ENCODE measurements at regions not wholly inside any gene's neighbourhood (a gene's known extent, or its start where the extent isn't known, plus 50 kb on each side); places are given as distances from the start of the nearest gene placed in this dataset.

GRCh38 chr2:3000968-3001367, 376.6 kb downstream of the EIPR1 start:
- ATAC-seq (replicated peaks) = no peak
- H3K4me1 Mint-ChIP-seq = no peaks in the 10 kb centered on the region
- H3K27ac Mint-ChIP-seq = no peak overlapping the region
- no peak overlapping the region for H3K4me3 Mint-ChIP-seq
- H3K9me3 Mint-ChIP-seq = no peaks in the 10 kb centered on the region
- no peaks in the 10 kb centered on the region for H3K36me3 Mint-ChIP-seq (ENCODE audit: low read depth)
- H3K27me3 Mint-ChIP-seq = peaks cover 13% of the 10 kb centered on the region

DNA sequence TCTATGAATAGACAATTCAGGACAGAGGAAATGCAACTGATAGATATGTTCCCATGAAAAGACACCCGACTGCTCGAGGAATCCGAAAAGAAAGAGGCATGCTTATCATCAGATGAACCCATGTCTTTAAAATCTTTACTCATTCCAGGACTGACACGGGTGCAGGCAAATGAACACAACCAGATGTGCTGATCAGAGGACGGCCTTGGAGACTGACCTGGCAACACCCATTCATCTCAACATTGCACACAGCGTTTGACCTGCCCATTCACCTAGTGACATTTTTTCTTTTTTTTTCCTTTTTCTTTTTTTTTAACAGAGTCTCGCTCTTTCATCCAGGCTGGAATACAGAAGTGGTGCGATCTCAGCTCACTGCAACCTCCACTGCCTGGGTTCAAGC, 377.5 kb downstream of the EIPR1 start:
- no peak for ATAC-seq (replicated peaks)
- Mint-ChIP-seq H3K27ac (no peak overlapping the region), H3K36me3 (ENCODE audit: low read depth) (no peaks in the 10 kb centered on the region), H3K9me3 (no peaks in the 10 kb centered on the region), H3K4me3 (no peak overlapping the region), H3K4me1 (no peaks in the 10 kb centered on the region), H3K27me3 (peaks cover 10% of the 10 kb centered on the region)

DNA sequence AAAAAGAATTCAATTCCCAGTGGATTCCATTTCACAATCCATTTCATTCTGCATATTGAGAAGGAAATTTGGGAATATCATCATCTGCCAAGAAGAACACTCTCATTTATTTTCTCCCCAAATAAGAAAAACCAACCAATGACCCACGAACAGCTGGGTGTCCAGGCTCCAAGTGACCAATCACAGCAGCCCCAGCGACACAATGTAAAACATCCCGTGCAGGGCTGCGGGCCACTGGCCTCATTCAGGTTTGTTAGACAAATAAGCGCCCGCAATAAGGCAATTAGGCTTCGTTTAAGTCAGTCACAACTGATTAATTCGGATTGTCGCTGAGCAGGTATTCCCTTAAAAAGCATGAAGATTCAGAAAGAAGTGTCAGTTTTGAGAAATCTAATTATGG, 378.6 kb downstream of the EIPR1 start:
- Mint-ChIP-seq H3K9me3 (no peaks in the 10 kb centered on the region), H3K36me3 (ENCODE audit: low read depth) (no peaks in the 10 kb centered on the region), H3K27ac (no peak overlapping the region), H3K27me3 (peaks cover 8% of the 10 kb centered on the region), H3K4me1 (no peaks in the 10 kb centered on the region), H3K4me3 (no peak overlapping the region)
- no peak for ATAC-seq (replicated peaks)

DNA sequence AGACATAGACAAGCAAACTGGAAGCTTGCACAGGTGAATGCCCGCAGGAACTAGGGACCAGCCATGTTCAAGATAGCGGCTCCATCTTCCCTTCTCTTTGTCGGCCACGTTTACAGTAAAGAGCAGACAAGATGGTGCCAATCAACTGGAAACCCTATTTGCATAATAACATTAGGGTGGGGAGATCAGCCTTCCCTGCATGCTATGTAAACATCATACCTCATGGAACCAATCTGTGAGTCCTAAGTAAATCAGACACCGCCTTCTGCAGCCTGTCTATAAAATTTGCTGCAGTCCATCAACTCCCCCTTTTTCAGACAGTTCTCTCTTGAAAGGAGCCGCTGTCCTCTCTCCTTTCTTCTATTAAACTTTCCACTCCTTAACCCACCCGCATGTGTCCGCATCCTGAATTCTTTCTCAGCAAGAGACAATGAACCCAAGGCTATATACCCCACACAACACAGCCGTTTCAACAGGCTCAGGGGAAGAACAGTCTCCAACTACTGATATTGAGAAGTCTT, 384.4 kb downstream of the EIPR1 start:
- ATAC-seq (replicated peaks) = no peak
- Mint-ChIP-seq H3K4me1 (no peaks in the 10 kb centered on the region), H3K9me3 (peaks cover 10% of the 10 kb centered on the region), H3K36me3 (ENCODE audit: low read depth) (no peaks in the 10 kb centered on the region), H3K4me3 (no peak overlapping the region), H3K27me3 (peaks cover 20% of the 10 kb centered on the region), H3K27ac (no peak overlapping the region)

DNA sequence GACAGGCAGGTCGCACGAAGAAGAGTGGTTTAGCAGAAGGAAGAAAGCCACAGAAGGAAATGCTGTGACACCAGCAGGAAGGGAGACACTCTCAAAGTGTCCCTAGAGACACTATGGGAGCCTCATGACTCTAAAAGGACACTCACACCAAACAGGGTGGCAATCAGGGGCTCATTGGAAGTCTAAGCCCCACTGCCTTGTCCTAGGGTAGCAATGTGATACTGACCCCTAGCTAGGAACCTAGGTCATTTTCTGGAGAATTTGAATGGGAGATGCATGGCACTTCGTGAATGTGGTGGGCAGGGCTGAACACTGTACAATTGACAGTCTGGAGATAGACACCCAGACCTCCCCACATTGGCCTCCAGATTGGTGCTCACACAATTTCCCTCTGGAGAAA, 385.0 kb downstream of the EIPR1 start:
- no peak for ATAC-seq (replicated peaks)
- Mint-ChIP-seq H3K27ac (no peak overlapping the region), H3K9me3 (peaks cover 10% of the 10 kb centered on the region), H3K27me3 (peaks cover 20% of the 10 kb centered on the region), H3K36me3 (ENCODE audit: low read depth) (no peaks in the 10 kb centered on the region), H3K4me3 (no peak overlapping the region), H3K4me1 (no peaks in the 10 kb centered on the region)

- Mint-ChIP-seq H3K27me3 (peaks cover 9% of the 10 kb centered on the region), H3K9me3 (peaks cover 9% of the 10 kb centered on the region), H3K4me1 (no peaks in the 10 kb centered on the region), H3K4me3 (no peak overlapping the region), H3K36me3 (ENCODE audit: low read depth) (no peaks in the 10 kb centered on the region), H3K27ac (no peak overlapping the region)
- no peak for ATAC-seq (replicated peaks)
Measured at GRCh38 chr2:2985020-2985419, 392.6 kb downstream of the EIPR1 start.

- Mint-ChIP-seq H3K27ac (no peak overlapping the region), H3K27me3 (peaks cover 3% of the 10 kb centered on the region), H3K4me3 (no peak overlapping the region), H3K9me3 (no peaks in the 10 kb centered on the region), H3K36me3 (ENCODE audit: low read depth) (no peaks in the 10 kb centered on the region), H3K4me1 (no peaks in the 10 kb centered on the region)
- no peak for ATAC-seq (replicated peaks)
Measured at GRCh38 chr2:2981000-2981399, 396.6 kb downstream of the EIPR1 start.

- peaks cover 15% of the 10 kb centered on the region for H3K27me3 Mint-ChIP-seq
- ATAC-seq (replicated peaks) = no peak
- H3K4me1 Mint-ChIP-seq = no peaks in the 10 kb centered on the region
- H3K36me3 Mint-ChIP-seq (ENCODE audit: low read depth) = no peaks in the 10 kb centered on the region
- H3K27ac Mint-ChIP-seq = no peak overlapping the region
- peaks cover 4% of the 10 kb centered on the region for H3K9me3 Mint-ChIP-seq
- H3K4me3 Mint-ChIP-seq = no peak overlapping the region
Measured at GRCh38 chr2:2974982-2975381, 402.6 kb downstream of the EIPR1 start.

DNA sequence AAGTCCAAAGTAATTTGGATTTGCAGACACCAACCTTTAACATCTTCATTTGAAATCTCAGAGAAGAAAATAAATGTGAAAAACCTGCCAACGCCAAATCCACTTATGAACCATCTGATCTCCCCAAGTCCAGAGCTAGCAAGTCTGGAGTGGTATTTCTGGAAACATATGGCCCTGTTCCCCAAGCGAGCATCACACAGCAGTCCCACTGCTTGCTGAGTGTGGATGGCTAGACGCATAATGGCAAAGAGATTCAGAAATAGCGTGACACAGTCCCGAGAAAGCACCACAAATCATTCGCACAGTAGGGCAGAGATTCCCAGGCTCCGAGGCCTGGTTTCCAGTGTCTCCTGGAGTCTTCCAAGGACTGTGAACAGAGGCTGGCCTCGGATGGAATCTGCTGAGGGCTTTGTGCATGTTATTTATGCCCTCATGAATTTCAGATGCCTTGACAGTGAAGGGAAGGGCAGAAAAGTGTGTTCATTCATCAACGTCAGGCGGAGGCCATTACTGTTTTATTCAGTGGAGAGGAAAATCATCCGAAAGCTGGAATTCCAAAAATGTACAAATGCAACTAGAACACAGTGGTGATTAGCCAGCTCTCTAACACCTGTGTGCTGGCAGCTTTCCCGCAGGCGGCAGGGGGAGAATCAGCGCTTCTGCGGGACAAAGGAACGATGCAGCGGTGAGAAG, 417.0 kb downstream of the EIPR1 start:
- Mint-ChIP-seq H3K36me3 (ENCODE audit: low read depth) (no peaks in the 10 kb centered on the region), H3K27me3 (no peaks in the 10 kb centered on the region), H3K9me3 (peaks cover 4% of the 10 kb centered on the region), H3K4me1 (no peaks in the 10 kb centered on the region), H3K27ac (no peak overlapping the region), H3K4me3 (no peak overlapping the region)
- no peak for ATAC-seq (replicated peaks)

- no peaks in the 10 kb centered on the region for H3K9me3 Mint-ChIP-seq
- no peaks in the 10 kb centered on the region for H3K36me3 Mint-ChIP-seq (ENCODE audit: low read depth)
- ATAC-seq (replicated peaks) = no peak
- no peak overlapping the region for H3K27ac Mint-ChIP-seq
- H3K4me1 Mint-ChIP-seq = no peaks in the 10 kb centered on the region
- peaks cover 7% of the 10 kb centered on the region for H3K27me3 Mint-ChIP-seq
- no peak overlapping the region for H3K4me3 Mint-ChIP-seq
Measured at GRCh38 chr2:2950403-2950952, 427.1 kb downstream of the EIPR1 start.

DNA sequence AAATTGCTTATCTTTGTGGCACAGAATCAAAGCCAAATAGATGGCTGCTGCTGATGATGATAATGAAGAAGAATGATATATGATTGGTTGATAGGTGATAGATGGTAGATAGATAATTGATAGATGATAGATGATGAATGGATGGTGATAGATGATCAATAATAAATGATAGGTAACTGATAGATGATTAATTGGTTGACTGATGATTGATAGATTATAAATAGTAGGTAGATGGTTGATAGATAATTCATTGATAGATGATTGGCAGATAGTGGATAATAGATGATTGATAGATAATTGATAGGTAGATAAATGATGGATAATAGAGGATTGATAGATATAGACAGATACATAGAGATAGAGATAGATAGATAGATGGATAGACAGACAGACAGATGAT, 430.2 kb downstream of the EIPR1 start:
- Mint-ChIP-seq H3K4me3 (no peak overlapping the region), H3K9me3 (peaks cover 10% of the 10 kb centered on the region), H3K27ac (no peak overlapping the region), H3K36me3 (ENCODE audit: low read depth) (no peaks in the 10 kb centered on the region), H3K4me1 (no peaks in the 10 kb centered on the region), H3K27me3 (peaks cover 6% of the 10 kb centered on the region)
- no peak for ATAC-seq (replicated peaks)

DNA sequence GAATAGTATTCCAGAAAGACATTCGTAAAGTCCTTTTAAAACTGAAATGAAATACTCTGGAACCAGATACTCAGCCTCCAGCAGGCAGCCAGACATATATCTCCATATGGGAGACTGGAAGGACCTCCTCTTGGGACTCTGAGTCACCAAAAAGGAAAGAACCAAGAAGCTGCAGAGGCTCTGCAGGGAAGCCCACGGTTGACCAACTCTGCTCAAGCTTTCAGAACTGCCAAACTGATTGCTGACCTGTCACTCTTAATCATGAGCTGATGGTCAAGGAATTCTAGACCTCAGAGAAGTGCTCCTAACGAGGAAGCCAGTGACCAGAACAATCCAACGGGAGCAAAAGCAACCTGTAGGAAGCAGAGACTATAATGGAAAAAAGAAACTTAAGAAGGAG, 434.7 kb downstream of the EIPR1 start:
- Mint-ChIP-seq H3K36me3 (ENCODE audit: low read depth) (no peaks in the 10 kb centered on the region), H3K4me1 (no peaks in the 10 kb centered on the region), H3K9me3 (peaks cover 10% of the 10 kb centered on the region), H3K27ac (no peak overlapping the region), H3K4me3 (no peak overlapping the region), H3K27me3 (peaks cover 3% of the 10 kb centered on the region)
- no peak for ATAC-seq (replicated peaks)

DNA sequence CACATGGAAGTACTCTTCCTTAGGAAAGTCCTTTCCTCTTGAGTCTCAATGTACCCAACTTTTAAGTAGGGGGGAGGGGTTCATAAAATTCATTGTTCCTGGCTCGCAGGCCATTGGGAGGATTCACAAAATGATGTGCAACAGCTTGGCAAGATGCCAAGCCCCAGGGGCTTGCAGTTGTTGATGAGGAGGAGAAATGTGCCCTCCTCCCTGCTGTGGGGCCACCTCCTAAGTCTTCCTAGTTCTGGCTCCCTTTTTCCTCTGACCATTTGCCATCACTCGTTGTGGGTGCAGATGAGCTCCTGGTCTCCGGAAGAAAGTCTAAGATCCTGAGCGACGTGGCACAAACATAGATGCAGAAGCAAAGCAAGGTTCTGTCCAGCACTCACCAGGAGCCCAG, 435.4 kb downstream of the EIPR1 start:
- Mint-ChIP-seq H3K27ac (no peak overlapping the region), H3K9me3 (peaks cover 12% of the 10 kb centered on the region), H3K27me3 (peaks cover 3% of the 10 kb centered on the region), H3K36me3 (ENCODE audit: low read depth) (no peaks in the 10 kb centered on the region), H3K4me1 (no peaks in the 10 kb centered on the region), H3K4me3 (no peak overlapping the region)
- ATAC-seq (replicated peaks) = no peak

DNA sequence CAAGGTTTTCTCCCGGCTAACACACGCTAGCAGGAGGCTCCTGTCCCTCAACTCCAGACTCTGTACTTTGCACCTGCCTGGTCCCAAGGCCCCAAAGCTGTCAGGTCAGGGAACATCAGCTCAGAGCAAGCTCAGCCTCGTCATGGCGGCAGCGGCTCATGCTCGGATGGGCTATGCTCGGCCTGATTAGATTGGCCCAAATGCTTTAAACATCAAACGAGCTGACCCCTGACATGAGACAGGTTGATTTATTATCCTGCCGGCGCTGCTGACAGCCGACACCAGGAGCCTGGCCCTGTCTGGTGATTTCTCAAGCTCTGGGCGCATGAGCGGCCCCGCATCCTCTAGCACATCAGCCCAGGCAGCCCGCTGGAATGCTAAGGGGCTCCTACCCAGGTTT, 436.4 kb downstream of the EIPR1 start:
- Mint-ChIP-seq H3K36me3 (ENCODE audit: low read depth) (no peaks in the 10 kb centered on the region), H3K4me3 (no peak overlapping the region), H3K9me3 (peaks cover 18% of the 10 kb centered on the region), H3K4me1 (no peaks in the 10 kb centered on the region), H3K27me3 (peaks cover 3% of the 10 kb centered on the region), H3K27ac (no peak overlapping the region)
- ATAC-seq (replicated peaks) = no peak

- ATAC-seq (replicated peaks) = no peak
- Mint-ChIP-seq H3K36me3 (ENCODE audit: low read depth) (no peaks in the 10 kb centered on the region), H3K9me3 (peaks cover 18% of the 10 kb centered on the region), H3K27ac (no peak overlapping the region), H3K4me1 (no peaks in the 10 kb centered on the region), H3K4me3 (no peak overlapping the region), H3K27me3 (peaks cover 3% of the 10 kb centered on the region)
Measured at GRCh38 chr2:2940702-2941101, 436.9 kb downstream of the EIPR1 start.

All from activated T-helper 17 cell treated with anti-CD3 and anti-CD28 coated beads, Interleukin-2, amount 50 U/mL, for 72 hours (primary cell).